GM19395 (cell line): ENCODE measurements at regions not wholly inside any gene's neighbourhood (a gene's known extent, or its start where the extent isn't known, plus 50 kb on each side); places are given as distances from the start of the nearest gene placed in this dataset.
"Not testable (repeated sequence)": the region's sequence is repeated elsewhere in the genome, so short reads cannot be mapped to it uniquely, and the experiment has no call there.

Experiments
- ATAC-seq: cut with Tn5 transposase; IDR thresholded peaks from one replicate; pipeline ENCODE4 v1.9.1; 2021; ENCODE audit warnings: mild to moderate bottlenecking, moderate library complexity; ENCODE audit not compliant: unreplicated experiment

DNA sequence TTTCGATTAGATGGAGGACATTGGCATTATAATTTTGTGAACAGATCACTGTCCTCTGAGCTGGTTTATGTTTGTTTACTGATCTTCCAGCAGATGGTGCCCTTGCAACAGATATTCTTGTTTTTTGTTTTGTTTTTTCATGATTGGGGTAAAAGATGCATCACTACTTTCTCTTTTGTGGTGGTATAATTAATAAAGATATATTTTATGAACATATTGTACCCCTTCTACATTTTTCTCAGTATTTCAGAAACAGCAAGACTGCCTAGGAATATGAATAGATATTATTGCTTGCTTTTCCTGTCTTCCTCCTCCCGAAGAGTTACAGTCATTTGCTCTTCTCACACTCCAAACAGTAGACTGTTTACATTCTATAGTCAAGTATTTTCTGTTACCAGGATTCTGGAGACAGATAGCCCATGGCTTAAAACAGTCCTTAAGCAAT, 905.2 kb downstream of the TRAM1L1 start:
- no peak for ATAC-seq

DNA sequence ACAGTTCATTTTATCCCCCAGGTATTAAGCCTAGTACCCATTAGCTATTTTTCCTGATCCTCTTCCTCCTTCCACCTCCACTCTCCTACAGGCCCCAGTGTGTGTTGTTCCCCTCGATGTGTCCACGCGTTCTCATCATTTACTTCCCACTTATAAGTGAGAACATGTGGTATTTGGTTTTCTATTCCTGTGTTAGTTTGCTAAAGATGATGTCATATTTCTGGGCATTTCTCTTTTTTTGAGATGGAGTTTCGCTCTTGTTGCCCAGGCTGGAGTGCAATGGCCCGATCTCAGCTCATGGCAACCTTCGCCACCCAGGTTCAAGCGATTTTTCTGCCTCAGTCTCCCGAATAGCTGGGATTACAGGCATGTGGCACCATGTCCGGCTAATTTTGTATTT, 934.0 kb downstream of the TRAM1L1 start:
- not testable (repeated sequence) for ATAC-seq

DNA sequence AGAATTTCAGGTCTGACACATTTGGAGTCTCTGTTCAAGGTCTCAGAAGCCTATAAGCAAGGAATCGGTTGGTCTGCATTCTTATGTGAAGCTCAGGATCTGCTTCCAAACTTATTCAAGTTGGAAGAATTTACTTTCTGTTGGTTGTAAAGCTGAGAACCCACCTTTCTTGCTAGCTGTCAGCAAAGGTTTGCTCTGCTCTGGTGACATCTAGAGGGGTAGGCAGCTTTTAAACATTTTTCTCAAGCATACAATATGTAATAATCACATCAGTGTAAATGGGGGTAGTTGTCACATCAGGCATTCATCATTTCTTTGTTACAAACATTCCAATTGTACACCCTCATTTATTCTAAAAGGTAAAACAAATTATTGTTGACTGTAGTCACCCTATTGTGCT, 935.2 kb downstream of the TRAM1L1 start:
- no peak for ATAC-seq

DNA sequence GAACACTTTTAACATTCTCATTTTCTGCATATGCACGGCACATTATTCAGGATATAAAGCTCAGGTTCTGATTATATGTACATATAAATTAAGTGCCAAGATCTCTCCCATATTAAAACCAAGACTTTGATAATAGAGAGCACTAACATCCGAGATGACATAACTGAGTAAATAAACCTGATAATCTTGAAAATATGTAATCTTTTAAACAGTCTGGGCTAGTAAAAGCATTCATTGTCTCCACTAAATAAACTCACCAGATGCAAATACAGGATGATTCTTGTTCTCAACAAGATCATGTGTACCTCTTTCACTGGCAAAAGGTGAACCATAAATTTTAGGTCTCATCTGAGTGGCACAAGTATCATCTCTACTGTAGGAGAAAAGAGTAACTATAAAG, 942.2 kb downstream of the TRAM1L1 start:
- ATAC-seq, result no peak

DNA sequence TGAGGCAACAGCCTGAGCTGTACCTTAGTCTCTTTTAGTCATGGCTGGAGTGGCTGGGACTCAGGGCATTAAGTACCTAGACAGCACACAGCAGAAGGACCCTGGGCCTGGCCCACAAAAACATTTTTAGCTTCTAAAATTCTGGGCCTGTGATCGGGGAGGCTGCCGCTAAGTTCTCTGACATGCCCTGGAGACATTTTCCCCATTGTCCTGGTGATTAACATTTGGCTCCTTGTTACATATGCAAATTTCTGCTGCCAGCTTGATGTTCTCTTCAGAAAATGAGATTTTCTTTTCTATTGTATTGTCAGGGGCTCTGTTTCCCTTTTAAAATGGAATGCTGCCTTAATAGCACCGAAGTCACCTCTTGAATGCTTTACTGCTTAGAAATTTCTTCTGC, 952.4 kb downstream of the TRAM1L1 start:
- ATAC-seq, result no peak

DNA sequence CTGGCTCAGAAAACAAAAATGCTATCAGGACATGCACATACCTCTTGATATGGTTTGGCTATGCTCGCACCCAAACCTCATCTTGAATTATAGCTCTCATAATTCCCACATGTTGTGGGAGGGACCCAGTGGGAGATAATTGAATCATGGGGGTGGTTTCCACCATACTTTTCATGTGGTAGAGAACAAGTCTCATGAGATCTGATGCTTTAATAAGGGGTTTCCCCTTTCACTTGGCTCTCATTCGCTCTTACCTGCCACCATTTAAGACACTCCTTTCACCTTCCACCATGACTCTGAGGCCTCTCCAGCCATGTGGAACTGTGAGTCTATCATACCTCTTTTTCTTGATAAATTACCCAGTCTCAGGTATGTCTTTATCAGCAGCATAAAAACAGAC, 958.6 kb downstream of the TRAM1L1 start:
- no peak for ATAC-seq

DNA sequence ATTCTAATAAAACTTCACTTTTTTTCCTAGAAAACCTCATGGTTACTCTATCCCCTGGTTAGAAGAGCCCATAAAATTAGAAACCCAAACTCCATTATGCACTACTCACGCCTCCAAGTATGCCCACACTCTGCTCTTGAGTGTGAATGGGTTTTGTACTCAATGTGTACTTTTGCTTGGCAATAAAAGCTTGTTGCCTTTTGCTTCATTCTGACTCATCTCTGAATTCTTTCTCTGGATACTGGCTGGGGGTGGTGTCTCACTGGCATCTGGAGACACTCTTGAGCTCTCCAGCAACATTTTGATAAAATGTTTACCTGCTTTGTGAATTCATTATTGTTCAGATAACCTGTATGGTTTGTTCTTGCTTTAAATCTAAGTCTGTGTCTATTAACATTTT, 963.3 kb downstream of the TRAM1L1 start:
- no peak for ATAC-seq

DNA sequence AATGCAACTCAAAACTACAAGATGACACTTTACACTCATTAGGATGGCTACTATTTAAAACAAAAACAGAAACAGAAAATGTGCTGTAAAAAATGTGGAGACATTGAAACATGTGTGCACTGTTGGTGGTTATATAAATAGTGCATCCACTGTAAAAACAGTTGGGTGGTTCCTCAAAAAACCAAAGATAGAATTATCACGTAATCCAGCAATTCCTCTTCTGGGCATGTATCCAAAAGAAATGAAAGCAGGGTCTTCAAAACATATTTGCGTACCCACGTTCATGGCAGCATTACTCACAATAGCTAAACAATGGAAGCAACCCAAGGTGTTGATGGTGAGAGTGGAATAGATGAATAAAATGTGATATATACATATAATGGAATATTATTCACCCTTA, 967.2 kb downstream of the TRAM1L1 start:
- ATAC-seq, result no peak

DNA sequence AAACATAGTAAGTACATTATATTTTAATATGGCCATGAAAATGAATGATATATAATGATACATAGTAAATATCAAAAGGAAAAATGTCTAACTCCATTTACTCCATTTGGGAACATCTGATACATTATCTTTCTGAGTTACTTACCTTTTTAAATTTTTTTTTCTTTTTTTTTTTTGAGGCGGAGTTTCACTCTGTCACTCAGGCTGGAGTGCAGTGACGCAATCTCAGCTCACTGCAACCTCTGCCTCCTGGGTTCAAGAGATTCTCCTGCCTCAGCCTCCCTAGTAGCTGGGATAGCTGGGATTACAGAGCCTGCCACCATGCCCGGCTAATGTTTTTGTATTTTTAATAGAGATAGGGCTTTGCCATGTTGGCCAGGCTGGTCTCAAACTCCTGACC, 972.5 kb downstream of the TRAM1L1 start:
- ATAC-seq, result not testable (repeated sequence)

DNA sequence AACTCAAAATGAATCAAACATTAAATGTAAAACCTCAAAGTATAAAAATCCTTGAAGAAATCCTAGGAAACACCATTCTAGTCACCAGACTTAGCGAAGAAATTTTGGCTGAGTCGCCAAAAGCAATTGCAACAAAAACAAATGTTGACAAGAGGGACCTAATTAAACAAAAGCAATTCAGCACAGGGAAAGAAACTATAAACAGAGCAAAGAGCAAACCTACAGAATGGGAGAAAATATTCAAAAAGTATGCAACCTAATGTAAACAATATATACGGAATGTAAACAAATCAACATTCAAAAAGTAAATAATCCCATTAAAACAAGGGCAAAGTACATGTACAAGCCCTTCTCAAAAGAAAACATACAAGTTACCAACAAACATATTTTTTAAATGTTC, 974.7 kb downstream of the TRAM1L1 start:
- no peak for ATAC-seq

DNA sequence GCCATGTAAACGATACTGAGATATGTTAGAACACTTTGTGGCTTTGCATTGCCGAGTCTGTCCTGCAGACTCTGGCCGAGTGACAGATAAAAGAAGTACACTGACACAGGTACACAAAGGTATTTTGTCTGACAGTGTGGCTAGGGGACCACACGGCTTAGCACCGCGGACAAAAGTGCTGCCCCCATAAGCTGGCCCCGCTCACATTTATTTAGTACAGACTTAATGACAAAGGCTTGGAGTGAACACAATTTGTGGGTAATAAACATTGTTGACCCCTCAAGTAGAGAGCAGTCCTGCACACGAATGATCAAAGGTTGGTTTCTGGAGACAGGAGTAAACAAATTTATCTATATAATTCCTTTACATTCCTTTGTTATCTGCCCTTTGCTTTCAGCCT, 976.8 kb downstream of the TRAM1L1 start:
- no peak for ATAC-seq

DNA sequence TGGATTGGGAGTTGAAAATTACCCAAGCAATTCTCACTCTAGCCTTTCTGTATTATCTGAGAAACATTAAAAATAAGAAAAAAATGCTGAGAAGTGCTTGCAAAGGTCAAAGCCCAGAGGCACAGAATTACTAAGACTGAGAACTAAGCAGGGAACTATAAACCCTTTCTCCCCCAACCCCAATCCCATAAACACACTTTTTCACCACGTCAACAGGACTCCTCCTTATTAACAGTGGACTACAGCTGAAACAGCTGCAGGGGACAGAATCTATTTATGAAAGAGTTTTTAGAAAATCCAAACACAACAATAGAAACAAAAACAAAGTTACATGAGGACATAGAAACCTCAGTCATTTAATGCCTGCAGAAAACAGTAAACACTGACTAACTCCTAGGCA, 984.1 kb downstream of the TRAM1L1 start:
- no peak for ATAC-seq

DNA sequence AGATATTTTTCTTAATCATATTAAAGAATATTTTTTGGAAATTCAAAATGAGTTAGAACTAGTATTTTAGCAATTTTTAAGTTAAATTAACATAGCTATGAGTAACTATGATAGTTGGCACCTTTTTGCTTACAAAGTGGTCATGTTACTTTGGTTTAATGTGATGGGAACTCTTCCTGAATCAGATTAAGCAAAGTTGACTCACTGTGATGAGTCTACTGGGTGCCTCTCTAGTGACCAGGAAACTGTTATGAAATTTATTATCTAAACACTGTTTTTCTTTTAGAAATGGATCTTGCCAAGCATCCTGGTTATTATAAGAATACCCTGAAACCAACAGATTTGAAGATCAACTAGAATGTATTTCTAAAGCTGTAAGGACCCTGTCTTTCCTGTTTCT, 985.8 kb downstream of the TRAM1L1 start:
- no peak for ATAC-seq

DNA sequence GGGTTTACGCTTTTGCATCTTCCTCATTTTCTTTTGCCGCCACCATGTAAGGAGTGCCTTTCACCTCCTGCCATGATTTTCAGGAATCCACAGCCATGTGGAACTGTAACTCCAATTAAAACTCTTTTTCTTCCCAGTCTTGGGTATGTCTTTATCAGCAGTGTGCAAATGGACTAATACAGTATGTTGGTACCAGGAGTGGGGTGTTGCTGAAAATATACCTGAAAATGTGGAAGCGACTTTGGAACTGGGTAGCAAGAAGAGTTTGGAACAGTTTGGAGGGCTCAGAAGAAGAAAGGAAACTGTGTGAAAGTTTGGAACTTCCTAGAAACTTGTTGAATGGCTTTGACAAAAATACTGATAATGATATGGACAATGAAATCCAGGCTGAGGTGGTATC, 983.9 kb upstream of the NDST4 start:
- ATAC-seq, result not testable (repeated sequence)

DNA sequence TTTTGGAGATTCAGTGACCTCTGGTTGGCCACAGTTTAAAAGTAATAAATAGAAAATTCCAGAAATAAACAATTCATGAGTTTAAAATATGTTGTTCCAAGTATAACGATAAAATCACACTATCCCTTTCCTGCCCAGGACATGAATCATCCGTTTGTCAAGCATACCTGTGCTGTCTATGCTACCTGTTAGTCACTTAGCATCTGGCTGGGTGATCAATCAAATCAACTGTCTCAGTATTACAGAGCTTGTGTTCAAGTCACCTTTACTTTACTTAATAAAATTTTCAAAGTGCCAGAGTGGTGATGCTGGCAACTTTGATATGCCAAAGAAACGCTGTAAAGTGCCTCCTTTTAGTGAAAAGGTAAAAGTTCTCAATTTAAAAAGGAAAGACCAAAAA, 979.5 kb upstream of the NDST4 start:
- no peak for ATAC-seq

DNA sequence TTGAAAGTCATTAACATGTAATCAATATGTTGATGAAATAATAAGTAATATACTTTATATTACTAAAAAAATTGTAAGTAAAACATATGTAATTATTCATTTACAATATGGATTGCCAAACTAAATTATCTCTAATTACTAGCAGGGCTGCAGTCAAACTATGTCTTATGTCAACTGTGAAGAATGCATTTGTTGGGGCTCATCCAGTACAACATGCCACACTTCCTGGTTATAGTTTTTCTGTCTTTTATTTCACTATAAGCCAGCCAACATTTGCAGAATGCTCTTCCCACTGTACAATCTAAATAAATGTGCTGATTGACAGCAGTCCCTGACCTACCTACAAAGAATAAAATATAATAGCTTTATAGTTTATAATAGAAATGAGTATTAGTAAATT, 975.4 kb upstream of the NDST4 start:
- no peak for ATAC-seq

DNA sequence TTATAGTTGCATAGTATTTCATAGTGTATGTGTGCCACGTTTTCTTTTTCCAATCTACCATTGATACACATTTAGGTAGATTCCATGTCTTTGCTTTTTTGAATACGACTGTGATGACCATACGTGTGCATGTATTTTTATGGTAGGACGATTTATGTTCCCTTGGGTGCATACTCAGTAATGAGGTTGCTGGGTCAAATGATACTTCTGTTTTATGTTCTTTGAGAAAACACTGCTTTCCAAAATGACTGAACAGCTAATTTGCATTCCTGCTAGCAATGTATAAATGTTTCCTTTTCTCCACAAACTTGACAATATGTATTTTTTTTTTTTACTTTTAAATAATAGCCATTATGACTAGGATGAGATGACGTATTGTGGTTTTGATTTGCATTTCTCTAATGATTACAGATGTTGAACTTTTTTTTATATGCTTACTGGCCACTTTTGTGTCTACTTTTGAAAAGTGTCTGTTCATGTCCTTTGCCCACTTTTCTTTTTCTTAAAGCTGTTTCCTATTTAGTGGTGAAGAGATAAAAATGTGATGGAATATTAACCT, 969.5 kb upstream of the NDST4 start:
- ATAC-seq, result no peak

DNA sequence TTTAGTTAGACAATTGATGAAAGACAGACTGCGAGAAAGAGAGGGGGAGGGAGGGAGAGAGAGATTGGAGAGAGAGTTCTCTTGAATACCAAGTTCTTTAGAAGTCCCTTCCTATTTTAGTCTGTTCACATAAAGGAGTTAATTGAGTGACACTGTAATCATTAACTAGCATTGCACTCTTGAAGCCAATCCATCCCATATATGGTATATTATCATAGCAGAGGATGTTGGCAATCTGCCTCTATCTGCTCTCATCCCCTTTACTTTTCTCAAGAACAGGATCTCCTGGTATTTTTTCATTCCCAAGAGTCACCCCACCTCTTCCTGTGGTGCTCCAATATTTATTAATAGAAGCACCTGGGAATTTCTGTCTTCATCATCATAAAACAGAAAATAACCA, 959.6 kb upstream of the NDST4 start:
- no peak for ATAC-seq

DNA sequence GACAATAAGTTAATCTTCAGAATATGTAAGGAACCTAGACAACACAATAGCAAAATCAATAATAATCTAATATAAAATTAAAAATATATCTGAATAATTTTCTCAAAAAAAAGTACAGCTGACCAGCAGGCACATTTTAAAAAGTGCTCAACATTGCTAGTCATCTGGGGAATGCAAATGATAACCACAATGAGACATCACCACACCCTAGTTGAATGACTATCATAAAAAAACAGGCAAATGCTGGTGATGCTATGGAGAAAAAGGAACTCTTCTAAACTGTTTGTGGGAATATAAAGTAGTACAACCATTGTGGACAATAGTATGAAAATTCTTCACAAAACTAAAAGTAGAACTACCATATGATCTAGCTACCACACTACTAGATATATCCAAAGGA, 956.9 kb upstream of the NDST4 start:
- ATAC-seq, result no peak

DNA sequence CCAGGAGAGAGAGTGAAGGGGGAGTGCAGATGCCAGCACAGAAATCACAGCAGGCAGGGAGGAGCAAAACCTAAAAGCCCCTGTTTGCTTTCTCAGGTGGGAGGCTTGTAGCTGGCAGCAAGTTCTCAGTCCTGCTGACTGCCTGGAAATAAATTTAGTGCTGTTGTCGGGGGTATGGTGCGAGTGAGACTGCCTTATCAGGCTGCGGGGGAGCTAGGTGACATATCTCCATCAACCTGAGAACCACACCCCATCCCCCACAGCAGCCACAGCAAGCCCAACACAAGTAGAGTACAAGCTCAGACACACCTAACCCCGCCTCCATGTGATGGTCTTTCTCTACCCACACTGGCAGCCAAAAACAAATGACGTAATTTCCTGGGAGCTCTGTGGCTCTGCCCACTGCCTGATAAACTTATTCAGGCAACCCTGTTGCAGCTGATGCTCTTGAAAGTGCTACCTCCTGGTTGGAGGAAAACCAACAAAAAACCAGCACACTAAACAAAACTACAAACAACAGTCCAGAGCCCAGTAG, 953.4 kb upstream of the NDST4 start:
- ATAC-seq, result no peak

DNA sequence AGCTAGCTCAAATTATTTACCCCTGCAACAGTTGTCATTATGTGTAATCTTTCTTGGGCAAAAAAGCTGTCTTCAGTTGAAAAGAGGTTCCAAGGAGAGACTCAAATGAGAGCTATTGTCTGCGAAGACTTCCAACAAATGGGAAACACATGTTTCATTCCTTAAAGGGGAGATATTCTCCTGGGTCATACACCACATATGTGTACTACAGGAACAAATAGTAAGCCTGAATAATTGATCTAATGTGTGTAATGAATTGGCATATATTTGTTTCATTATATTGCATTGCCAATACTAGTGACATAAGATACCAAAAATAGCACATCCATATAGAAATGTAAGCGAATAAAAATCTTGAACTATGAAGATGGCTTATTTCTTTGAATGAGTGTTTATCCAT, 950.9 kb upstream of the NDST4 start:
- ATAC-seq, result no peak

DNA sequence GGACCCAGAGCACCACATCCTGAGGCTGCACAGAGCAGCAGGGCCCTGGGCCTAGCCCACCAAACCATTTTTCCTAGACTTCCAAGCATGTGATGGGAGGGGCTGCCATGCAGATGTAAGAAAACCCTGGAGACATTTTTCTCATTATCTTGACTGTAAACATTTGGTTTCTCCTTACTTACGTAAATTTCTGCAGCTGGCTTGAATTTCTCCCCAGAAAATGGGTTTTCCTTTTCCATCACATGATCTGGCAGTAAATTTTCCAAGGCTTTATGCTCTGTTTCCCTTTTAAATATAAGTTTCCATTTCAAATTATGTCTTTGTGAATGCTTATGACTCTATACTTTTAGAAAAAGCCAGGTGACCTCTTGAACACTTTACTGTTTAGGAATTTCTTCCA, 945.9 kb upstream of the NDST4 start:
- no peak for ATAC-seq

DNA sequence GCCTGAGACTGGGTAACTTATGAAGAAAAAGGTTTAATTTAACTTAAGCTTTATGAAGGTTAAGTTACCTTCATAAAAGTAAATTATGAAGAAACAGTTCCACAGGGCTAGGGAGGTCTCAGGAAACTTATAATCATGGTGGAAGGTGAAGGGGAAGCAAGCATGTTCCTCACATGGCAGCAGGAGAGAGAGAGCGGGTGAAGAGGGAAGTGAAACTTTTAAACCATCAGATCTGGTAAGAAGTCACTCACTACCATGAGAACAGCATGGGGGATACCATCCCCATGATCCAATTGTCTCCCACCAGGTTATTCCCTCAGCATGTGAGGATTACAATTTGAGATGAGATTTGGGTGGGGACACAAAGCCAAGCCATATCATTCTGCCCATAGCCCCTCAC, 944.7 kb upstream of the NDST4 start:
- ATAC-seq, result no peak
